ENCODE measurements at regions not wholly inside any gene's neighbourhood (a gene's known extent, or its start where the extent isn't known, plus 50 kb on each side); places are given as distances from the start of the nearest gene placed in this dataset.

DNA sequence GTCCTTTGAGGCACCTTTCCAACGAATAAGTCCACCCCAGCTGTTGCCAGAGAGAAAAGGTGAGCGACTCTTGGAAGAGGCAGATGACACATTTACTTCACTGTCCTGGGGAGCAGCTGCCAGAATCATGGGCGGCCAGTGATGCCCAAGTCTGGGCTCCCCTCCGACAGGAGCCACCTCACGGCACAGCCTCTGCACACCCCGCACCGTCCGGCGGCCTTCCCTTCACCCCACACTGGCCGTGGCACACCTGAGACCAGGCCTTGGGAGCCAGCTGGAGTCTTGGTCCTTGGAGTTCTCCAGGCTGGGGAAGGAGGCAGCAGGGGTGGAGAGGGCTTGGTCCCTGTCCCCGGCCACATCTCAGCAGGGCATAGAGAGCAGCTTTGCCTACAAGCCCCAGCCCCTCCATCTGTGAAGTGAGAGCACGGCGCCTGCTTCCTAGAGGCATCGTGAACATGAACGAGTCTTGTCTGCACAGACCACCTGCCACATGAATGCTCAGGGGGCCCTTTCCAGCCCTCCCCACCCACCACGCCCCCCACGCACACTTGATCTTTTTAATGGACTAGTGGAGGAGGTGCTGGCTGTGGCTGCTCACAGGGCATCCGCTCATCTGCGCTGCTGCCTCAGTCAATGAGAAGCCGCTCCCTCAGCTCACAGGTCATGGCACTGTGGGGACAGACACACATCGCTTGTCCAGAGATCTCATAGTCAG lies 400.2 kb upstream of the MYT1L start:
- TF ChIP-seq POLR2A (IDR thresholded peaks at IDR 0.05; ENCODE audit: low read depth, low read length) (no peak), RAD21 (IDR thresholded peaks at IDR 0.05; ENCODE audit: low read length) (no peak), CHD1 (IDR thresholded peaks at IDR 0.05; ENCODE audit: low read depth, low read length) (no peak), CEBPB (IDR thresholded peaks at IDR 0.05; ENCODE audit: low read depth, low read length) (no peak), BHLHE40 (IDR thresholded peaks at IDR 0.05; ENCODE audit: low read depth, low read length) (no peak), SMC3 (IDR thresholded peaks at IDR 0.05; ENCODE audit: low read depth, low read length) (no peak), RCOR1 (IDR thresholded peaks at IDR 0.05; ENCODE audit: insufficient replicate concordance, low read length) (no peak), MAFK (IDR thresholded peaks at IDR 0.05; ENCODE audit: low read depth, low read length) (no peak), RFX5 (IDR thresholded peaks at IDR 0.05; ENCODE audit: low read depth, low read length) (no peak), MAZ (IDR thresholded peaks at IDR 0.05; ENCODE audit: borderline replicate concordance, low read depth, low read length) (no peak), ELK1 (IDR thresholded peaks at IDR 0.05; ENCODE audit: borderline replicate concordance, low read depth, low read length) (no peak), FOS (IDR thresholded peaks at IDR 0.05; ENCODE audit: low read depth, low read length) (no peak)
- TF ChIP-seq, protein P1, sequence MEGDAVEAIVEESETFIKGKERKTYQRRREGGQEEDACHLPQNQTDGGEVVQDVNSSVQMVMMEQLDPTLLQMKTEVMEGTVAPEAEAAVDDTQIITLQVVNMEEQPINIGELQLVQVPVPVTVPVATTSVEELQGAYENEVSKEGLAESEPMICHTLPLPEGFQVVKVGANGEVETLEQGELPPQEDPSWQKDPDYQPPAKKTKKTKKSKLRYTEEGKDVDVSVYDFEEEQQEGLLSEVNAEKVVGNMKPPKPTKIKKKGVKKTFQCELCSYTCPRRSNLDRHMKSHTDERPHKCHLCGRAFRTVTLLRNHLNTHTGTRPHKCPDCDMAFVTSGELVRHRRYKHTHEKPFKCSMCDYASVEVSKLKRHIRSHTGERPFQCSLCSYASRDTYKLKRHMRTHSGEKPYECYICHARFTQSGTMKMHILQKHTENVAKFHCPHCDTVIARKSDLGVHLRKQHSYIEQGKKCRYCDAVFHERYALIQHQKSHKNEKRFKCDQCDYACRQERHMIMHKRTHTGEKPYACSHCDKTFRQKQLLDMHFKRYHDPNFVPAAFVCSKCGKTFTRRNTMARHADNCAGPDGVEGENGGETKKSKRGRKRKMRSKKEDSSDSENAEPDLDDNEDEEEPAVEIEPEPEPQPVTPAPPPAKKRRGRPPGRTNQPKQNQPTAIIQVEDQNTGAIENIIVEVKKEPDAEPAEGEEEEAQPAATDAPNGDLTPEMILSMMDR (conservative IDR thresholded peaks at IDR 0.05; ENCODE audit: low read depth, low read length) = no peak
- TF ChIP-seq, protein P2, sequence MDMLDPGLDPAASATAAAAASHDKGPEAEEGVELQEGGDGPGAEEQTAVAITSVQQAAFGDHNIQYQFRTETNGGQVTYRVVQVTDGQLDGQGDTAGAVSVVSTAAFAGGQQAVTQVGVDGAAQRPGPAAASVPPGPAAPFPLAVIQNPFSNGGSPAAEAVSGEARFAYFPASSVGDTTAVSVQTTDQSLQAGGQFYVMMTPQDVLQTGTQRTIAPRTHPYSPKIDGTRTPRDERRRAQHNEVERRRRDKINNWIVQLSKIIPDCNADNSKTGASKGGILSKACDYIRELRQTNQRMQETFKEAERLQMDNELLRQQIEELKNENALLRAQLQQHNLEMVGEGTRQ (IDR thresholded peaks at IDR 0.05; ENCODE audit: low read depth, low read length) = no peak
